OCI-LY1 (cell line): ENCODE measurements at regions not wholly inside any gene's neighbourhood (a gene's known extent, or its start where the extent isn't known, plus 50 kb on each side); places are given as distances from the start of the nearest gene placed in this dataset.

ENCODE experiments used
- H2AFZ ChIP-seq: fragments of 200-600 bp; sonication (generic), shearing (Covaris generic); 2 replicates; pipeline ENCODE4 v1.6.0; 2014; ENCODE audit warnings: antibody characterized with exemption, mild to moderate bottlenecking, low read length
- H3F3A ChIP-seq: fragments of 200-600 bp; sonication (generic), shearing (Covaris generic); 2 replicates; pipeline ENCODE4 v1.6.0; 2014; ENCODE audit warnings: mild to moderate bottlenecking, antibody characterized with exemption, low read length, moderate library complexity; ENCODE audit not compliant: insufficient read depth
- H3K27ac ChIP-seq: fragments of 200-600 bp; sonication (generic); 2 replicates; pipeline ENCODE4 v1.5.1; 2014; ENCODE audit warnings: low read length, mixed run types, mild to moderate bottlenecking, low read depth; ENCODE audit not compliant: poor library complexity, severe bottlenecking
- H3K27me3 ChIP-seq: fragments of 200-600 bp; sonication (generic); 2 replicates; pipeline ENCODE4 v1.6.0; 2014; ENCODE audit warnings: antibody characterized with exemption, mild to moderate bottlenecking, low read length, moderate library complexity; ENCODE audit not compliant: insufficient read depth
- H3K36me3 ChIP-seq: fragments of 200-600 bp; sonication (generic); 2 replicates; pipeline ENCODE4 v1.6.1; 2014; ENCODE audit warnings: mild to moderate bottlenecking, antibody characterized with exemption, low read length, moderate library complexity, mixed read lengths; ENCODE audit not compliant: insufficient read depth
- H3K4me1 ChIP-seq: fragments of 200-600 bp; sonication (generic); 2 replicates; pipeline ENCODE4 v1.5.1; 2014; ENCODE audit warnings: mild to moderate bottlenecking, low read length, moderate library complexity; ENCODE audit not compliant: insufficient read depth, severe bottlenecking
- H3K4me2 ChIP-seq: fragments of 200-600 bp; sonication (generic), shearing (Covaris generic); 2 replicates; pipeline ENCODE4 v1.6.1; 2014; ENCODE audit warnings: low read length
- H3K4me3 ChIP-seq: fragments of 200-600 bp; sonication (generic); 2 replicates; pipeline ENCODE4 v1.5.1; 2014; ENCODE audit warnings: low read length, low read depth, mild to moderate bottlenecking, mixed read lengths; ENCODE audit not compliant: poor library complexity, severe bottlenecking
- H3K79me2 ChIP-seq: fragments of 200-600 bp; shearing (Covaris generic); 2 replicates; pipeline ENCODE4 v1.6.1; 2016; ENCODE audit warnings: mixed run types, low read length, mixed read lengths; ENCODE audit not compliant: insufficient read depth
- H3K9ac ChIP-seq: fragments of 200-600 bp; sonication (generic), shearing (Covaris generic); 2 replicates; pipeline ENCODE4 v1.6.1; 2014; ENCODE audit warnings: mild to moderate bottlenecking, low read length, mixed read lengths
- H3K9me2 ChIP-seq: fragments of 200-600 bp; sonication (generic), shearing (Covaris generic); 2 replicates; pipeline ENCODE4 v1.6.1; 2014; ENCODE audit warnings: low read depth, mild to moderate bottlenecking, low read length, mixed read lengths
- H3K9me3 ChIP-seq: fragments of 200-600 bp; shearing (Covaris generic); 2 replicates; pipeline ENCODE4 v1.6.1; 2014; ENCODE audit warnings: low read length, mixed read lengths
- H4K20me1 ChIP-seq: fragments of 200-600 bp; sonication (generic), shearing (Covaris generic); 2 replicates; pipeline ENCODE4 v1.6.0; 2016; ENCODE audit warnings: mild to moderate bottlenecking, low read length; ENCODE audit not compliant: insufficient read depth
- EZH2 ChIP-seq: fragments of 200-600 bp; sonication (generic), shearing (Covaris generic); IDR thresholded peaks from 2 replicates; pipeline ENCODE4 v1.8.0; 2017; ENCODE audit warnings: borderline replicate concordance, mixed run types, mild to moderate bottlenecking, antibody characterized with exemption, low read length, moderate library complexity, mixed read lengths
- TF ChIP-seq, protein P1 (sequence below): fragments of 200-600 bp; sonication (generic), shearing (Covaris generic); IDR thresholded peaks from 2 replicates; pipeline ENCODE4 v1.5.1; 2017; ENCODE audit warnings: mild to moderate bottlenecking, antibody characterized with exemption, low read length, moderate library complexity, mixed read lengths

- no peaks in the 10 kb centered on the region for H3K36me3 ChIP-seq
- H3K27ac ChIP-seq = no peak overlapping the region
- no peaks in the 10 kb centered on the region for H3F3A ChIP-seq
- no peak overlapping the region for H3K4me2 ChIP-seq
- H4K20me1 ChIP-seq = no peaks in the 10 kb centered on the region
- H3K4me3 ChIP-seq = no peak overlapping the region
- H3K27me3 ChIP-seq = peaks cover 2% of the 10 kb centered on the region; the same call in 1 of the 2 replicates
- no peak overlapping the region for H2AFZ ChIP-seq
- H3K79me2 ChIP-seq = no peaks in the 10 kb centered on the region
- no peaks in the 10 kb centered on the region for H3K4me1 ChIP-seq
- H3K9me3 ChIP-seq = no peaks in the 10 kb centered on the region
- TF ChIP-seq, protein P1, sequence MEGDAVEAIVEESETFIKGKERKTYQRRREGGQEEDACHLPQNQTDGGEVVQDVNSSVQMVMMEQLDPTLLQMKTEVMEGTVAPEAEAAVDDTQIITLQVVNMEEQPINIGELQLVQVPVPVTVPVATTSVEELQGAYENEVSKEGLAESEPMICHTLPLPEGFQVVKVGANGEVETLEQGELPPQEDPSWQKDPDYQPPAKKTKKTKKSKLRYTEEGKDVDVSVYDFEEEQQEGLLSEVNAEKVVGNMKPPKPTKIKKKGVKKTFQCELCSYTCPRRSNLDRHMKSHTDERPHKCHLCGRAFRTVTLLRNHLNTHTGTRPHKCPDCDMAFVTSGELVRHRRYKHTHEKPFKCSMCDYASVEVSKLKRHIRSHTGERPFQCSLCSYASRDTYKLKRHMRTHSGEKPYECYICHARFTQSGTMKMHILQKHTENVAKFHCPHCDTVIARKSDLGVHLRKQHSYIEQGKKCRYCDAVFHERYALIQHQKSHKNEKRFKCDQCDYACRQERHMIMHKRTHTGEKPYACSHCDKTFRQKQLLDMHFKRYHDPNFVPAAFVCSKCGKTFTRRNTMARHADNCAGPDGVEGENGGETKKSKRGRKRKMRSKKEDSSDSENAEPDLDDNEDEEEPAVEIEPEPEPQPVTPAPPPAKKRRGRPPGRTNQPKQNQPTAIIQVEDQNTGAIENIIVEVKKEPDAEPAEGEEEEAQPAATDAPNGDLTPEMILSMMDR = no peak
- TF ChIP-seq EZH2 = no peak
- no peak overlapping the region for H3K9ac ChIP-seq
- H3K9me2 ChIP-seq = no peaks in the 10 kb centered on the region
These were observed 123.0 kb downstream of the NAV1 start for GRCh38 chr1:201661823-201662359.

GRCh38 chr1:201662646-201663045 is 123.7 kb downstream of the NAV1 start:
- Histone ChIP-seq H3K36me3 (no peaks in the 10 kb centered on the region), H2AFZ (no peak overlapping the region), H3K4me1 (no peaks in the 10 kb centered on the region), H3K9me3 (no peaks in the 10 kb centered on the region), H3K27me3 (peaks cover 8% of the 10 kb centered on the region; the same call in 1 of the 2 replicates), H3K4me3 (no peak overlapping the region), H3K9me2 (no peaks in the 10 kb centered on the region), H3K79me2 (no peaks in the 10 kb centered on the region), H4K20me1 (no peaks in the 10 kb centered on the region), H3F3A (no peaks in the 10 kb centered on the region), H3K9ac (no peak overlapping the region), H3K27ac (no peak overlapping the region), H3K4me2 (no peak overlapping the region)
- TF ChIP-seq, protein P1 = no peak
- no peak for TF ChIP-seq EZH2

- Histone ChIP-seq H3K27me3 (peaks cover 8% of the 10 kb centered on the region; the same call in 1 of the 2 replicates), H3F3A (no peaks in the 10 kb centered on the region), H3K27ac (no peak overlapping the region), H3K36me3 (no peaks in the 10 kb centered on the region), H4K20me1 (no peaks in the 10 kb centered on the region), H3K4me2 (no peak overlapping the region), H3K79me2 (no peaks in the 10 kb centered on the region), H3K4me3 (no peak overlapping the region), H3K9ac (no peak overlapping the region), H2AFZ (no peak overlapping the region), H3K9me2 (no peaks in the 10 kb centered on the region), H3K4me1 (no peaks in the 10 kb centered on the region), H3K9me3 (no peaks in the 10 kb centered on the region)
- TF ChIP-seq EZH2 = no peak
- TF ChIP-seq, protein P1 = no peak
These were observed 124.7 kb downstream of the NAV1 start for GRCh38 chr1:201663491-201664113.
